ENCODE measurements at regions not wholly inside any gene's neighbourhood (a gene's known extent, or its start where the extent isn't known, plus 50 kb on each side); places are given as distances from the start of the nearest gene placed in this dataset.
"Not testable (repeated sequence)": the region's sequence is repeated elsewhere in the genome, so short reads cannot be mapped to it uniquely, and the experiment has no call there.

GRCh38 chr10:9850415-9850814 is 1167.3 kb upstream of the CELF2 start:
- no peak for DNase-seq (ENCODE audit: low read depth)

- no peak for DNase-seq (ENCODE audit: low read depth)
These were observed 1165.9 kb upstream of the CELF2 start for GRCh38 chr10:9851808-9852207.

GRCh38 chr10:9853405-9854355 is 1164.0 kb upstream of the CELF2 start:
- no peak for DNase-seq (ENCODE audit: low read depth)

GRCh38 chr10:9855451-9855850 is 1162.2 kb upstream of the CELF2 start:
- not testable (repeated sequence) for DNase-seq (ENCODE audit: low read depth)

- no peak for DNase-seq (ENCODE audit: low read depth)
These were observed 1158.9 kb upstream of the CELF2 start for GRCh38 chr10:9858816-9859215.

GRCh38 chr10:9860045-9860444 is 1157.6 kb upstream of the CELF2 start:
- no peak for DNase-seq (ENCODE audit: low read depth)

- DNase-seq (ENCODE audit: low read depth), result no peak
These were observed 1154.0 kb upstream of the CELF2 start for GRCh38 chr10:9863559-9864121.

- DNase-seq (ENCODE audit: low read depth), result no peak
These were observed 1149.2 kb upstream of the CELF2 start for GRCh38 chr10:9868499-9868898.

- no peak for DNase-seq (ENCODE audit: low read depth)
These were observed 1148.5 kb upstream of the CELF2 start for GRCh38 chr10:9869205-9869604.

- no peak for DNase-seq (ENCODE audit: low read depth)
These were observed 1148.0 kb upstream of the CELF2 start for GRCh38 chr10:9869606-9870176.

GRCh38 chr10:9875353-9875752 is 1142.3 kb upstream of the CELF2 start:
- no peak for DNase-seq (ENCODE audit: low read depth)

GRCh38 chr10:9877978-9878377 is 1139.7 kb upstream of the CELF2 start:
- DNase-seq (ENCODE audit: low read depth), result no peak

- no peak for DNase-seq (ENCODE audit: low read depth)
These were observed 1139.3 kb upstream of the CELF2 start for GRCh38 chr10:9878383-9878782.

- no peak for DNase-seq (ENCODE audit: low read depth)
These were observed 1131.9 kb upstream of the CELF2 start for GRCh38 chr10:9885761-9886160.

GRCh38 chr10:9886772-9887171 is 1130.9 kb upstream of the CELF2 start:
- DNase-seq (ENCODE audit: low read depth), result no peak

- DNase-seq (ENCODE audit: low read depth), result no peak
These were observed 1122.2 kb upstream of the CELF2 start for GRCh38 chr10:9895453-9895852.

GRCh38 chr10:9895981-9896380 is 1121.7 kb upstream of the CELF2 start:
- DNase-seq (ENCODE audit: low read depth), result no peak

GRCh38 chr10:9898633-9899395 is 1118.9 kb upstream of the CELF2 start:
- DNase-seq (ENCODE audit: low read depth), result no peak

GRCh38 chr10:9900751-9901150 is 1116.9 kb upstream of the CELF2 start:
- no peak for DNase-seq (ENCODE audit: low read depth)

GRCh38 chr10:9901971-9902370 is 1115.7 kb upstream of the CELF2 start:
- DNase-seq (ENCODE audit: low read depth), result no peak

- no peak for DNase-seq (ENCODE audit: low read depth)
These were observed 1107.2 kb upstream of the CELF2 start for GRCh38 chr10:9910446-9910845.

- no peak for DNase-seq (ENCODE audit: low read depth)
These were observed 1106.2 kb upstream of the CELF2 start for GRCh38 chr10:9911488-9911887.

All from activated gamma-delta T cell treated with anti-CD3 and anti-CD28 coated beads, Interleukin-2, amount 50 U/mL, for 16 hours (primary cell).